ENCODE measurements at regions not wholly inside any gene's neighbourhood (a gene's known extent, or its start where the extent isn't known, plus 50 kb on each side); places are given as distances from the start of the nearest gene placed in this dataset.

GRCh38 chr6:84492241-84493165 is 265.1 kb upstream of the CEP162 start:
- TF ChIP-seq, protein P1, sequence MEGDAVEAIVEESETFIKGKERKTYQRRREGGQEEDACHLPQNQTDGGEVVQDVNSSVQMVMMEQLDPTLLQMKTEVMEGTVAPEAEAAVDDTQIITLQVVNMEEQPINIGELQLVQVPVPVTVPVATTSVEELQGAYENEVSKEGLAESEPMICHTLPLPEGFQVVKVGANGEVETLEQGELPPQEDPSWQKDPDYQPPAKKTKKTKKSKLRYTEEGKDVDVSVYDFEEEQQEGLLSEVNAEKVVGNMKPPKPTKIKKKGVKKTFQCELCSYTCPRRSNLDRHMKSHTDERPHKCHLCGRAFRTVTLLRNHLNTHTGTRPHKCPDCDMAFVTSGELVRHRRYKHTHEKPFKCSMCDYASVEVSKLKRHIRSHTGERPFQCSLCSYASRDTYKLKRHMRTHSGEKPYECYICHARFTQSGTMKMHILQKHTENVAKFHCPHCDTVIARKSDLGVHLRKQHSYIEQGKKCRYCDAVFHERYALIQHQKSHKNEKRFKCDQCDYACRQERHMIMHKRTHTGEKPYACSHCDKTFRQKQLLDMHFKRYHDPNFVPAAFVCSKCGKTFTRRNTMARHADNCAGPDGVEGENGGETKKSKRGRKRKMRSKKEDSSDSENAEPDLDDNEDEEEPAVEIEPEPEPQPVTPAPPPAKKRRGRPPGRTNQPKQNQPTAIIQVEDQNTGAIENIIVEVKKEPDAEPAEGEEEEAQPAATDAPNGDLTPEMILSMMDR (IDR thresholded peaks at IDR 0.05; ENCODE audit: borderline replicate concordance, insufficient read depth, low read depth, low read length) = no peak
- no peak overlapping the region for H3K4me3 ChIP-seq (ENCODE audit: low read depth, low read length)

- no peak overlapping the region for H3K4me3 ChIP-seq (ENCODE audit: low read depth, low read length)
These were observed 262.2 kb upstream of the CEP162 start for GRCh38 chr6:84489598-84489997.

DNA sequence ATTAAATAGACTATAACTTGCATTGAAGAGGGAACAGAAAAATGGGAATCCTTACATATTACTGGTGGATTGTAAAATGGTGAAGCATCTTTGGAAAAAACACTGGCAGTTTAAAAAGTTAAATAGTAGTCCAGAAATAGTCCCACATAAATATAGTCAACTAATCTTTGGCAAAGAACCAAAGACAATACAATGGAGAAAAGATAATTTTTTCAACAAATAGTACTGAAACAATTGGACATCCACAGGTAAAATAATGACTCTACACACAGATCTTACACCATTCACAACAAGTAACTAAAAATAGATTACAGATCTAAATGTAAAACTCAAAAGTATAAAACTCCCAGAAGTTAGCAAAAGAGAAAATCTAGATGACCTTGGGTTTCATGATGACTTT is 259.1 kb upstream of the CEP162 start:
- H3K4me3 ChIP-seq (ENCODE audit: low read depth, low read length) = no peak overlapping the region
- TF ChIP-seq, protein P1 (IDR thresholded peaks at IDR 0.05; ENCODE audit: borderline replicate concordance, insufficient read depth, low read depth, low read length) = no peak

More at GRCh38 chr6:84489598-84489997, 262.2 kb upstream of the CEP162 start:
- TF ChIP-seq, protein P1 (IDR thresholded peaks at IDR 0.05; ENCODE audit: borderline replicate concordance, insufficient read depth, low read depth, low read length) = no peak

DNA sequence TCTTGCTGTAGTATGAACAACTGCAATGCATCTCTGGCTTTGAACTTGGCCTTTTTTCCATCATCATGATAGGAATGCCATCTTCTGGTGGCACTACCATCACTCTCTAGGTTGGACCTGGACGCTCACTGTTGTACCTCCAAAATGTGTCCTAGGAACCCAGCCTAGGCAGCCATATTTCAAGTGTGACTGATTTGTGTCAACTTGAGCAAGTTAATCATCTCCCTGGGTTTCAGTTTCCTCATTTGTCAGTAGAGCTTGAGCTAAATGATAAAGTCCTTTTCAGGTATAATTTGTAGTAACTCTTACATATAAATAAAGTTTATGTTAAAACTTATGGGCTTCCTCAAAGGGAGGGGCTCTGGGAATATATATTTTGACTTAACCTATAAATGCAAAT is 241.7 kb upstream of the CEP162 start:
- TF ChIP-seq, protein P1 (IDR thresholded peaks at IDR 0.05; ENCODE audit: borderline replicate concordance, insufficient read depth, low read depth, low read length) = no peak
- H3K4me3 ChIP-seq (ENCODE audit: low read depth, low read length) = no peak overlapping the region

DNA sequence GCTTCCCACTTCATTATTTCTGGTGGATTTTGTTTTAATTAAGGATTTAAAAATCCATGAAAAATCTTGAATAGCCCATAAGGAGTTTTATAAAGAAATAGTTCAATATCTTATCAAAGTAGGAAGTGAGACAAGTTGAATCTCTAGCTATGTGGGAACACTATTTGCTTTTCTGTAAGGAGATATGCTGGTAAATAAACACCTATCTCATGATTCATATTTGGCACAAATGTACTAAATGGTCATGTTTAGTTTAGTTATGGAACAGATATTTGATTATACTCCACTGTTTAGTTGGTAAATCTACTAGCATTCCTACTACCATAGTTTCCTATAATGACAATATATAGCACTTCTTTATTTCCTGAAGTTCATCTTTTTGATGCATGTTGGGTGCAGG is 239.9 kb upstream of the CEP162 start:
- no peak overlapping the region for H3K4me3 ChIP-seq (ENCODE audit: low read depth, low read length)
- TF ChIP-seq, protein P1 (IDR thresholded peaks at IDR 0.05; ENCODE audit: borderline replicate concordance, insufficient read depth, low read depth, low read length) = no peak

DNA sequence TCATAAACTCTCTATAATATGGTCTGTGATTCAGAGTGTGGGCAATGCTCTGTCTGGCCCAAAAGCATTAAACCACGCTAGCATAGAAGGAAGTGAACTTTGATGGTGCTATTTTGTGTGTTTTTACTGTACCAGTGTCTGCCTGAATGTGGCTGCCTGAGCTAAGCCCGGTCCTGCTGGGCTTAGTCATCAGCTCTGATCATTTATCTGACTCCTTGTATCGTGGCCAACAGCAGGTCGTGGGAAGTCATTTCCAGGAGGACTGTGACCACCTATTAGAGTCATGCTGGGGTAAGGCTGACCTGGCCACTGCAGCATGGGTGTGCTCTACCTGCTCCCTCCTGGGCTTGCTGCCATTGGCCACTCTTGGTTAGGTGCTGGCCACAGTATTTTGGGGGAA is 239.1 kb upstream of the CEP162 start:
- TF ChIP-seq, protein P1 (IDR thresholded peaks at IDR 0.05; ENCODE audit: borderline replicate concordance, insufficient read depth, low read depth, low read length) = no peak
- no peak overlapping the region for H3K4me3 ChIP-seq (ENCODE audit: low read depth, low read length)

DNA sequence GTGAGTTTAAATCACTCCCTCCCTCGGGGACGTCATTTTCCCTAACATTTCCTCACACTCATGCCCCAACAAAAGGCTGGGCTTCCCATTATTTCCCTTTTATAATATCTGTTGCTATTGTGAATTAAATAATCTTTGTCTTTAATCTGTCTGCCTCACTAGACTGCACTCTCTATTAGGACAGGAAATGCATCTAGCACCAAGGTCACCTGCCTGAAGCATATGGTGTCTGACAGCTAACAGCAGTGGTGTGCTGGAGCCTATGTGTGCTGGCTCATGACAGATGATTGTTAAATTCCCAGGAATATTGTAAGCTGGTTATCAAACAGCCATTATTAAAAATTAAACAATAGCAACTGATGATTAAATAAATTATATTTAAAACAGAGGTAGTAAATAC is 237.0 kb upstream of the CEP162 start:
- no peak overlapping the region for H3K4me3 ChIP-seq (ENCODE audit: low read depth, low read length)
- TF ChIP-seq, protein P1 (IDR thresholded peaks at IDR 0.05; ENCODE audit: borderline replicate concordance, insufficient read depth, low read depth, low read length) = no peak
